Tibial artery (tissue), 4 donors: ENCODE measurements at regions not wholly inside any gene's neighbourhood (a gene's known extent, or its start where the extent isn't known, plus 50 kb on each side); places are given as distances from the start of the nearest gene placed in this dataset.
A peak's percentile ranks its signal among the peaks of the same experiment; 100 is the strongest.

Experiments used
- DNase-seq, 2 donors: peaks; one replicate each; pipeline ENCODE4 v3.0.0-alpha.2; 2019
- H3K27ac ChIP-seq, 2 donors: fragments of 200-600 bp; sonication (generic) in 1 of 2; 1 replicate in 1 of 2; 2 replicates in 1 of 2; pipeline ENCODE4 v1.5.1; 2018 to 2019; ENCODE audit warnings: mild to moderate bottlenecking in 1 of 2
- H3K27me3 ChIP-seq, 2 donors: fragments of 200-600 bp; sonication (generic) in 1 of 2; one replicate each; pipeline versions ENCODE4 v1.5.1 to v1.6.0; 2016 to 2019
- H3K36me3 ChIP-seq, 3 donors: fragments of 200-600 bp; sonication (generic) in 2 of 3; one replicate each; pipeline ENCODE4 v1.5.1; 2016 to 2019; ENCODE audit warnings: mild to moderate bottlenecking in 2 of 3
- H3K4me1 ChIP-seq, 4 donors: fragments of 200-600 bp; sonication (generic) in 2 of 4; 1 replicate in 3 of 4; 2 replicates in 1 of 4; pipeline ENCODE4 v1.5.1; 2016 to 2019
- H3K4me3 ChIP-seq, 2 donors: fragments of 200-600 bp; sonication (generic) in 1 of 2; 1 replicate in 1 of 2; 2 replicates in 1 of 2; pipeline ENCODE4 v1.5.1; 2018 to 2019; ENCODE audit warnings: mild to moderate bottlenecking in 2 of 2
- H3K9me3 ChIP-seq, 3 donors: fragments of 200-600 bp; sonication (generic) in 1 of 3; one replicate each; pipeline ENCODE4 v1.5.1; 2016 to 2019
- CTCF ChIP-seq, 2 experiments: fragments of 200-600 bp in 1 of 2; fragments of 450-650 bp in 1 of 2; IDR thresholded peaks; one replicate each; pipeline ENCODE4 v1.5.1; 2017 to 2019; ENCODE audit warnings: antibody characterized with exemption in 2 of 2, mild to moderate bottlenecking in 1 of 2, moderate library complexity in 1 of 2
- intact Hi-C: fragments of 100-400 bp; cut with DNase I; formaldehyde crosslinking; loops from one replicate; pipeline ENCODE4 v1.15.0; 2023; ENCODE audit warnings: low total_unique reads

- intact Hi-C loops = no loop called here
- no peaks in the 10 kb centered on the region for H3K36me3 ChIP-seq
- H3K4me3 ChIP-seq = peak overlapping the region; percentile 77 to 80
- no peaks in the 10 kb centered on the region for H3K9me3 ChIP-seq
- peaks cover 0 to 4% (median 0%) of the 10 kb centered on the region in 4 donors for H3K4me1 ChIP-seq
- H3K27ac ChIP-seq = peak overlapping the region; percentile 86 to 90
- H3K27me3 ChIP-seq = no peaks in the 10 kb centered on the region
- no peak for TF ChIP-seq CTCF (IDR thresholded peaks at IDR 0.05)
- peak; percentile 71 to 81 for DNase-seq
Measured at GRCh38 chrY:19076846-19077697, 303.5 kb upstream of the HSFY2 start.

GRCh38 chrY:19075471-19076253 lies 302.1 kb upstream of the HSFY2 start:
- Histone ChIP-seq H3K27me3 (no peaks in the 10 kb centered on the region), H3K36me3 (no peaks in the 10 kb centered on the region), H3K9me3 (no peaks in the 10 kb centered on the region), H3K27ac (peak overlapping the region; percentile 86 to 90), H3K4me3 (peak overlapping the region; percentile 77 to 80), H3K4me1 (peaks cover 0 to 4% (median 0%) of the 10 kb centered on the region in 4 donors)
- intact Hi-C loops = no loop called here
- DNase-seq = peak; percentile 82 to 85
- no peak for TF ChIP-seq CTCF (IDR thresholded peaks at IDR 0.05)

- TF ChIP-seq CTCF (IDR thresholded peaks at IDR 0.05) = no peak
Measured at GRCh38 chrY:19067435-19067834, 293.9 kb upstream of the HSFY2 start.

GRCh38 chrY:19066447-19067190 lies 293.1 kb upstream of the HSFY2 start:
- DNase-seq = no peak
- Histone ChIP-seq H3K4me3 (no peak overlapping the region), H3K27me3 (no peaks in the 10 kb centered on the region), H3K4me1 (no peaks in the 10 kb centered on the region), H3K9me3 (no peaks in the 10 kb centered on the region), H3K36me3 (no peaks in the 10 kb centered on the region), H3K27ac (no peak overlapping the region)
- intact Hi-C loops = no loop called here
- TF ChIP-seq CTCF (IDR thresholded peaks at IDR 0.05) = no peak

More at GRCh38 chrY:19067435-19067834, 293.9 kb upstream of the HSFY2 start:
- no peaks in the 10 kb centered on the region for H3K36me3 ChIP-seq
- DNase-seq = no peak
- H3K27ac ChIP-seq = no peak overlapping the region
- intact Hi-C loops = no loop called here
- no peaks in the 10 kb centered on the region for H3K27me3 ChIP-seq
- H3K9me3 ChIP-seq = no peaks in the 10 kb centered on the region
- H3K4me1 ChIP-seq = no peaks in the 10 kb centered on the region
- no peak overlapping the region for H3K4me3 ChIP-seq

GRCh38 chrY:19065119-19065518 lies 291.6 kb upstream of the HSFY2 start:
- H3K4me1 ChIP-seq = no peaks in the 10 kb centered on the region
- no peak for DNase-seq
- no peaks in the 10 kb centered on the region for H3K36me3 ChIP-seq
- no peaks in the 10 kb centered on the region for H3K9me3 ChIP-seq
- no peak overlapping the region for H3K27ac ChIP-seq
- intact Hi-C loops = no loop called here
- H3K27me3 ChIP-seq = no peaks in the 10 kb centered on the region
- no peak overlapping the region for H3K4me3 ChIP-seq
- no peak for TF ChIP-seq CTCF (IDR thresholded peaks at IDR 0.05)
